ENCODE measurements at regions not wholly inside any gene's neighbourhood (a gene's known extent, or its start where the extent isn't known, plus 50 kb on each side); places are given as distances from the start of the nearest gene placed in this dataset.
"Not testable (repeated sequence)": the region's sequence is repeated elsewhere in the genome, so short reads cannot be mapped to it uniquely, and the experiment has no call there.

DNA sequence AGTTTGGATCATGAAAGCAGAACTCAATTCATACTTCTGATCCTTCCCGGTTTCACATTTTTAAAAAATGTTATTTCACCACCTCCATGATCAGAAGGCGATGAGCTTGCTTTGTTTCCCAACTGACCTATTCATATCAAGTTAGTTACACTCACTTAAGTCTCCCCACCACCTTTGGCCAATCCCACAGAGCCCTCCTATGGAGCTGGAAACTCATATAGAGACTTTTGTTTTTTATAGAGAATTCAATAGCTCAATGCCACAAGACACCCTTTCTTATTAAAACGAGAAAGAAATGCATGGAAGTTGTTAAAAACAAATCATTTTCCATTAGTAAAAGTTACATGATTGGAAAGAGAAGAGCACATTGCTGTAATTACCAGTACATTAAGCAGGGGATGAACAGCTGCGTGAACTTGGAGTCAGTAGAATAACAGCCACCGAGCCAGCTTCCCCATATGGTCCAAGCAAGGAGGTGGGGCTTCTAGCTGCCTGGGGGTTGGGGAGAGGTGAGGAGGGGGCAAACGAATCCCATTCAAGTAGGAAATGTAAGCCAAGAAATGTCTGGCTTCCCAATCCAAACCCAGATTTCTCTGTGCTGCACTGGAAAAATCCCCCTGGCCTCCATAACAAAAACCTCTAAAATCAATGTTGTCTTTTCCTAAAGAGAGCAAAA, 614.5 kb downstream of the IRS1 start:
- no peak for DNase-seq

DNA sequence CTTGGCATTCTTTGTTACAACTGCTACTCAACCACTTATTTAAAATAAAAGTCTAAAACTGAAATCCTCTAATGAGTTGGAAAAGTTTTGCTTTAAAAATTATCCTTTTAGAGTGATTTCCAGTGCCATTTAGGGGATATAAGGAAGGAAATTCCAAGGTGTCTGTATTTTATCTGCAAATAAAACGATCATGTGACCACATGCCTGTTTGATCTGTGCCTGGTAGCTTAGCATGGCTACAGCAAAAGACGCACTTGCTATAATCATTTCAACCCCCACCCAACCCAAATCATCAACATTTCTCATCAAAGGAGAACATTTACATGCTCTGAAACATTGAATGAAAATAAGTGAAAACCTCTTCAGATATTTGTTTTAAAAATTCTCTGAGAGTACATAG, 615.1 kb downstream of the IRS1 start:
- no peak for DNase-seq

DNA sequence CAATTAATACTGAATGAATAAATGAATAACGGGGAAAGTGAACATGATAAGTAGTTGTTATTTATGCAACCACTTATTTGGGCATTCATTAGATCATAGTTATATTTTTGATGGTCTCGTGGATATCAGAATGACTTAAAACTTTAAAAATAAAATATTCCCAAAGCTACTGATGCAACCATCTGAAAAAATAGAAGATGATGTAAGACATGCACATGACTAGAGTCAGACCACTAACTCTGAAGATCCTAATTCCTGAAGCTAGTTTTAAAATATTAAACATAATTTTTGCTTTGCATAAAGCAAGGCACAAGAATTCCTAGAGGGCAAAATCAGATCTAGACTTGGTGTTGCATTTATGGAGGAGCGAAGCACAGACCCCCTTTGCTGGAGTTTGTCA, 616.1 kb downstream of the IRS1 start:
- no peak for DNase-seq

- DNase-seq: no peak
Observed at GRCh38 chr2:226183033-226183432, 616.6 kb downstream of the IRS1 start.

GRCh38 chr2:226181909-226182308, 617.7 kb downstream of the IRS1 start:
- no peak for DNase-seq

DNA sequence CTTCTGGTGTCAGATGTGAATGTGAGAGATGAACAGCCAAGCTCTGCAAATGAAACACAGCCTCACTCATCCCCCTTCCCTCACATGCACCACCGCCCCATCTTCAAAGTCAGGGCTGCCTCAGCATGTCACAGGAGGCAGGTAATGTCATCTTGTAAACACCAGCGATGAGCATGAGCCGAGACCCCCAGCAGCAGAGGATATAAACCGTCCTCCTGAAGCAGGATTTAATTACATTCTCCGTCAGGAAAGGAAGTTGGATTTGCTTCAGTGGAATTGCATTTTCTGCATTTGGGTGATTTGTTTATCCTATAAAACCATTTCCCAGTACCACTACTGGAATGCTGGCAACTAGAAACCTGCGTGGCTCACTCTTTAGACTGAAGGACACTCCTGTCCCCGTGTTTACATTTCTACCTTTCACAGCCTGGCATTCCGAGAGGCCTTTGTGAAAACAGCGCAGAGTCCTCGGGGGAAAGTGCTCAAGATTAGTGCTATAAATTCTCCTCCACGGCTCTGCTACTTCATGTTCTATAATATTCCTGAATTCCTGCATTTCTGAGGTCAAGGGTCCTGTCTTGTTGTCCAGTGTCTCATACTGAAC, 619.2 kb downstream of the IRS1 start:
- DNase-seq: no peak

DNA sequence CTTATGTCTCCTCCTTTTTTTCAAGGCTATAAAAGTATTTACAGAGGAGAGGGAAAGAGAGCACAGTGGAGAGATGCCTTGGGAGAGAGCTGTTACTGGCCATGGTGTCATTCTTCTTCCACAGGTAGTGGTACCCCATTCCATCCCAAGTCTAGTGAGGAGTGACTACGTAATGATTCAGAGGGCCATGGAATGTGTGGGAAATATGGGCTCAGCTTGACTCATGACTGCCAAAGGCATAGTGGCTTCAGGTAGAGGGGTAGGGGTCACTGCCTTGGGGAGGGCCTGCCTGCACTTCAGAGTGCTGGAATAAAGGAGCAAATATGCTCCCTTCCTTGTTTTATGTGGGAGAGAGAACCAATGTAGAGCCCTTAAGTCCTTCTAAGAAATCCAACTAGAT, 620.6 kb downstream of the IRS1 start:
- no peak for DNase-seq

DNA sequence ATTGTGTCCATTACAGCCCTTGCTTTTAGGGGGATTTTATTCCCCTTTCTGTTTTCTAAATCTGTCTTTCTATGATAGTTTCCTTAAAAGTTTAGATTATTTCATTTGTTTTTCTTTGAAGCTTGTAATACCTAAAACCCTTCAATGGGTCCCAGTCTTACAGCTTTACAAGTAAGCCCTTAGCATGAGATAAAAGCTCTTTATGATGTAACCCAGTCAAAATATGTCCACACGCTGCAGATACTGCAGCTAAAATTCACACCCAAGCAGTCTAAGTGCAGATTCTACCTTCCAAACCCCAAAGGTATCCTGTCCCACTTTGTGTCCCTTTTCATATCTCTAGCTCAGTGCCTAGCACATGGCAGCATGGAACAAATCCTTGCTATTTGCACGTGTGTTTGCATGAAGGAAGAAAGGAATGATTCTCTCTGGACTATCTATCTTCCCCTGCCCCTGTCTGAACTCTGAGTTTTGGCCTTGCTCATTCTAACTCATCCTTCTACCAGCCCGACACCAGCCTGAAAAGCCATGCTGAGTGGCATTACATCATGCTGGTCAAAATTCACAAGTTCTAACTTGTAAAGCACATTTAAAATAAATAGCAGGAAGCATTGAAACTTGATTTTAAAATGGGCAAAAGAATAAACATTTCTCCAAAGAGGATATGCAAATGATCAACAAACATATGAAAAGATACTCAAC, 623.2 kb downstream of the IRS1 start:
- no peak for DNase-seq

DNA sequence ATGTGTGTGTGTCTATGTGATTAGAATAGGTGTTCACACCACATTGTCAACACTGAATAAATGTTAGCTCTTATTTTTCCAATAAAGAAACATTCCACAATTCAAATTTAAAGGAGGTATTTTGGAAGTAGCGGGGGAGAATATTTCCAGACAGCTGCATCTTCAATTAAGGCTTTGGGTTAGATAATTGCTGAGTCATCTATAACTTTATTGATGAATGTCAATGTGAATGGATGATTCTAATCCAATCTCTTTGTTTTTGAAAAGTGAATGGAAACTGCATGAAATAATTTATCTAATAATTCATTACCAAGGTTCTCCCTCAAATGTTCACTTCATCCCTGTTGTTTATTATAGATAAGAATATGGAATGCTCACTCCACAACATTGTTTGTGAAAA, 625.2 kb downstream of the IRS1 start:
- no peak for DNase-seq

DNA sequence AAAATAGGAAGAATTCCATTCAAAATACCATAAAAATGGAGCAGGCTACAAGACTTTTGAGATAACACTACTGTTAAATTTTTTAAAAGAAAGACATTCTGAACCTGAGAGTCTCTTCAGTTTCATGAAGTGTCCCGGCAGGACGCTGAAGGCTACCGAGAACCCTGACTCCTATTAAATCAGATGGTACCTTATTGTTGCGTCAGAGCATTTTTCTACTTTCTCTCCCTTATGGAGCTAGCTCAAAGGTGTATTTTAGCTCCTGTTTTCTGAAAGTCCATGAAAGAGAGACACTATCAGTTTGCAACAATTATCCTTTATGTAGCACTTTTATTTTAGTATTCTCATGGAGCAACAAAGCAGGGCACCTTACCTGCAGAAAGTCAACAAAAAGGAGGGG, 626.7 kb downstream of the IRS1 start:
- DNase-seq: no peak

DNA sequence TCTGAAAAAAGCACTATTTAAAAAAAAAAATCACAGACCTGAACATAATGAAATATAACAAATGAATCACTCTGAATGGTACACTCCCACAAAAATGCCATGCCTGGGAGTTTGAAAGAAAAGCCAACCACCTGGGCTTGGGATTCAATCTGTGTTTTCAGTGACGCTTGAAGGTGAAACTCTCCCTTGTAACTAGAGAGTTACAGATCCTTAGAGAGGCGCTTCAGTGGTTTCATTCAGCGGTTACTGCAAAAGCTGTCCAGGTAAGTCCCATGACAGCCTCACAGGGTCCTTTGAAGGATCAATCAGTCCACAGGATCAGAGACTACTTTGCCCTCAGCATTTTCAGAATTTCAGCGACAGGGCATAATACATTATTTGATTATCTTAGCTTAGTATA, 627.3 kb downstream of the IRS1 start:
- DNase-seq: no peak

DNA sequence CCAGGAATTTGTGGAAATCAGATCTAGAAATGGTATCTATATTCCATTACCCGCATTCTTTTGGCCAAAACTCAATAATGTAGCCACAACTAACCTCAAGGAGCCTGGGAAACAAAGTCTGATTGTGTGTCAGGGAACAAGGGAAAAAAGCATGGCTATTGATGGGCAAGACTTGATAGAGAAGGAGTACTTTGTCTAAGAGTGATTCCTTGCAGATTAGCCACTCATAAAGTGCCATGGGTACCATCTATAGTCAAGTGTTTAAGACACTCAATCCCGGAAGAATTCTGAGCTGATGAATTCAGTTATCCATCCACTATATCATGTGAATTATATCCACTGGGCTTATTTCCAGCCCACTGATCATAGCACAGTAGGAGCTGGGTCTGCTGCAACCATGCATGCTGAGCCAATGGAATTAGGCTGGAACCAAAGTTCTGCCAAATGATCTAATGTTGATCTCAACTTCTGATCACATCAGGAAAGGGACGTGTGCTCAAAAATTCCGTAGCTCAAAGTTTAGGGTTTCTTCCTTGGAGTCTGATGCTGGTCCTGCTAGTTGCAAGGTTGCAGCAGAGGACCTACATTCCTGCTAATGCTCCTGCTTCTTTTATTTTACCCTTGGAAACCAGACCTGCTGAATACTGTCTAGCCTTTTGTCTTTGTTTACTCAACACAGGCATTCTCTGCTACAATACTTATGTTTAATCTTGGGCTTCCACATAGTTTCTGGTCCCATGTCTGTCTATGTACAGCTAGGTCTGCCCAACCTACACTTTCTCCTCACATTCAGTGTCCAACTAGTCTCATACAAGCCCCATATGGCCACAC, 629.7 kb downstream of the IRS1 start:
- DNase-seq: no peak

- no peak for DNase-seq
Observed at GRCh38 chr2:226168496-226169160, 631.0 kb downstream of the IRS1 start.

GRCh38 chr2:226164512-226164911, 635.1 kb downstream of the IRS1 start:
- no peak for DNase-seq

- DNase-seq: not testable (repeated sequence)
Observed at GRCh38 chr2:226160617-226161016, 639.0 kb downstream of the IRS1 start.

DNA sequence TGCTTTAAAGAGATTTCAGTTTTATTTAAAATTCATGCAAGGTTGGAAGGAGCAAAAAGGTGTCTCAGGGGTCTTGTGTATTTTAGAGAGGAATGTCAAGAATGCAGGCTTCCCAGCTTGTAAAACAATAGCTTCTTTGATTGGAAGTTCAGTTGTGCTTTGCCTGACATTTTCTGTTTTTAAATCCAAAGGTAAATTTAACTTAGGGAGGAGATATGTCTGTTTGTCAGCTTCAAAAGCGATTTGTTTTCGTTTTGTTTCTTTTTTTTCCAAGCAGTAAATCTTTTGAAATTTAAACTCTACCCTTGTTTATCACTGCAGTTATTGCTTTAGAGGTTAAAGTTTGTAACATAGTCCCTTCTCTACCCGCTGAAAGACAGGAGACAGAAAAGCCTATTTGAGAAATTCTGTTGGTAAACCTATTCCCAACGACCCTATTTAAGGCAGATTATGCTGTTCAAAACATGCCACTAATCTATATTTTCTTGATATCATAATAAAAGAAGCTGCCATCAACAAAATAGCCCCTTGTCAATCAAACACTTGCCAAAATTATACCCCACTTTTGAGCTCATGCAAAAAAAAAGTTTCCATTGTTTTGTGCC, 639.6 kb downstream of the IRS1 start:
- no peak for DNase-seq

DNA sequence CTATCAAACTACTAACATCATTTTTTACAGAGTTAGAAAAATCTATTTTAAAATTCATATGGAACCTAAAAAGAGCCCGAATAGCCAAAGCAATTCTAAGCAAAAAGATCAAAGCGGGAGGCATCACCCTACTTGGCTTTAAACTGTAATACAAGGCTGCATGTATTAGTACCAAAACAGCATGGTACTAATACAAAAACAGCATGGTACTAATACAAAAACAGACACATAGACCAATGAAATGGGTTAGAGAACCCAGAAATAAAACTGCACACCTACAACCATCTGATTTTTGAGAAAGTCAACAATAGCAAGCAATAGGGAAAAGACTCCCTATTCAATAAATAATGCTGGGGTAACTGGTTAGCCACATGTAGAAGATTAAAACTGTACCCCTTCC, 640.7 kb downstream of the IRS1 start:
- no peak for DNase-seq

DNA sequence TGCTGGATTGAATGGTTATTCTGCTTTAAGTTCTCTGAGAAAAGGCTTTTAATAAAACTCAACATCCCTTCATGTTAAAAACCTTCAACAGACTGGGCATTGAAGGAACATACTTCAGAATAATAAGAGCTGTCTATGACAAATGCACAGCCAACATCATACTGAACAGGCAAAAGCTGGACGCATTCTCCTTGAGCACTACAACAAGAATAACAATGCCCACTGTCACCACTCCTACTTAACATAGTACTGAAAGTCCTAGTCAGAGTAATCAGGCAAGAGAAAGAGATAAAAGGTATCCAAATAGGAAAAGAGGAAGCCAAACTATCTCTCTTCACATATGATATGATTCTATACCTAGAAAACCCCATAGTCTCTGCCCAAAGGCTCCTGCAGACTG, 641.4 kb downstream of the IRS1 start:
- DNase-seq: no peak

DNA sequence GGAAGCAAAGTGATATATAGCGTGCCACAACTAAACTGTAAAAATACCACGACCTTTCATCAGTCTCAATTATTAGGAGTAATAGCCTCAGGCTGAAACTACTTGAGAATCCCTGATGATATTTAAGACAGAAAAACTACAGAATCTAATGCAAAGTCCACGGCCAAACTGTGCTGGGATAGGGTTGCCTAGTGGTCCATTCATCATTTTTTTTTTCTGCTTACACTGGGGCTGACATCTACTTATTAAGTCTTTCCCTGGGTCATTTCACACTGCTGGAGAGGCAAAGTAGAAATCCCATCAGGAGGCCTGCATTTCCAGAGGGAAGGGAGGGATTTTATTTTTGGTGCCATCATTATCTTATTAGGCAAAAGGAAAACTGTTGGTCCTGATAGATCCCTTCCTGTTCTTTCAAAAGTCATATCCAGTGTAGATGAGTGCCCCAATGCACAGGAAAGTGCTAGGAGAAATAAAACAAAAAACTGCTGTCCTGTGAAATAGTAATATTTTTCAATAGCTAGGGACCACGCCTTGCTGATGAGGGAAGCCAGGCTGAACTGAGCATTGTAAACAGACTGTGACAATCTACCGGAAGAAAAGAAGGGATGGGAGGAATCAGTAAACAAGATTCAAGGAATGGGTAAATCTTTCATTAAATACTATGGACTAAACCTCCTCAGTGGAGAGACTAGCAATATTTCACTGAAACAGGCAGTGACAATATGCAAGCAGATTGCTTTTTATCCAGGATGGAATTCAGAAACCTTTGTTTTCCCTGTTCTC, 644.3 kb downstream of the IRS1 start:
- no peak for DNase-seq

DNA sequence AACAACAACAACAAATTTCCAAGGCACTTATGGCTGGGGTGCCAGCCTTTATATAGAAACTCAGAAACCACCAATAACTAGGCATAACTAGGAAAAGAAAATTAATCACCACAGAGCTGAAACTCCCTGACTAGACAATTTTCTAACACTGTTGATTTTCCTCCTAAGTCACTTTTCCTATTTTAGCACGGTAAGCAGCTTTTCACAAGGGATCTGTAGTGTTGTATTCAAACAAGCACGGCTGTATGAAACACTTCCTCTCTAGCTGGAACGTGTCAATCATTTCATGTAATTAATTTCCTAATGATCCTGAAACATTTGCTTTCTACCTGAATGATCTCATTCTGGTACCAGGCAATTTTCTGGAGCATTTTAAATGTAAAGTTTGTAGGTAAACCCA, 645.0 kb downstream of the IRS1 start:
- DNase-seq: no peak

DNA sequence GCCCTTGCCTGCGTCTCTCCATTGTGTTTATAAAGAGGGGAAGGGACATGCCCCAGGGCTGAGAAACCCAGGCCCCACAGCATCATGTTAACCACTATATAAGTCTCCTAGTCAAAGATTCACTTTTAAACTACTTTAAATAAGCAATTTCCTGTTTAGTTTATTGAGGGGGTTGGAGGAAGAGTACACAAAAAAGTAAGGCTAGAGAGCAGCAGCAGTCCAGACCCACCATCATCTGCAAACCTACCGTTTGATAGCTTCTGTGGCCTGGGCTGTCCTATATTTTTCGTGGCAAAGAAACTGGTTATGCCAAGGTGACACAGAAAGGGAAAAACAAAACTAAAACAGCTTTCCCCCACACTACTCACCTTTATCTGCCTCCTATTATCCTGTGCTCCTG, 646.1 kb downstream of the IRS1 start:
- no peak for DNase-seq

GRCh38 chr2:226151157-226151556, 648.5 kb downstream of the IRS1 start:
- no peak for DNase-seq
